Neural cell (in vitro differentiated cells): ENCODE measurements at regions not wholly inside any gene's neighbourhood (a gene's known extent, or its start where the extent isn't known, plus 50 kb on each side); places are given as distances from the start of the nearest gene placed in this dataset.
"Not testable (repeated sequence)": the region's sequence is repeated elsewhere in the genome, so short reads cannot be mapped to it uniquely, and the experiment has no call there.

Experiments
- H2AFZ ChIP-seq: fragments of 200-600, 300-800 bp; sonication (generic), shearing (Covaris generic); 2 replicates; pipeline ENCODE4 v1.6.0; 2014; ENCODE audit warnings: low read depth, mild to moderate bottlenecking, antibody characterized with exemption, low read length, moderate library complexity
- H3F3A ChIP-seq: fragments of 200-600 bp; shearing (Covaris generic); 2 replicates; pipeline ENCODE4 v1.6.1; 2016; ENCODE audit warnings: mild to moderate bottlenecking, moderate library complexity, mixed read lengths, antibody characterized with exemption, low read length; ENCODE audit not compliant: insufficient read depth, poor library complexity, severe bottlenecking
- H3K27ac ChIP-seq: fragments of 200-600, 300-800 bp; sonication (generic), shearing (Covaris generic); 2 replicates; pipeline ENCODE4 v1.5.1; 2014; ENCODE audit warnings: mild to moderate bottlenecking, low read length, moderate library complexity
- H3K27me3 ChIP-seq: fragments of 300-800, 200-600 bp; sonication (generic), shearing (Covaris generic); 2 replicates; pipeline ENCODE4 v1.6.0; 2014; ENCODE audit warnings: mild to moderate bottlenecking, low read depth, low read length, moderate library complexity; ENCODE audit not compliant: insufficient read depth
- H3K36me3 ChIP-seq: fragments of 300-800, 200-600 bp; sonication (generic), shearing (Covaris generic); 2 replicates; pipeline ENCODE4 v1.5.1; 2014; ENCODE audit warnings: mild to moderate bottlenecking, antibody characterized with exemption, low read length, moderate library complexity; ENCODE audit not compliant: insufficient read depth
- H3K4me2 ChIP-seq: fragments of 300-800, 200-600 bp; sonication (generic), shearing (Covaris generic); 2 replicates; pipeline ENCODE4 v1.6.0; 2014; ENCODE audit warnings: mild to moderate bottlenecking, low read length
- H3K4me3 ChIP-seq: fragments of 300-800, 200-600 bp; sonication (generic), shearing (Covaris generic); 2 replicates; pipeline ENCODE4 v1.5.1; 2014; ENCODE audit warnings: mild to moderate bottlenecking, low read length, moderate library complexity
- H3K79me2 ChIP-seq: fragments of 200-600 bp; shearing (Covaris generic); replicated peaks from 2 replicates; pipeline ENCODE4 v1.6.0; 2014; ENCODE audit warnings: mild to moderate bottlenecking, low read length, moderate library complexity; ENCODE audit not compliant: insufficient read depth
- H3K9ac ChIP-seq: fragments of 300-800, 200-600 bp; sonication (generic), shearing (Covaris generic); 2 replicates; pipeline ENCODE4 v1.6.1; 2016; ENCODE audit warnings: mild to moderate bottlenecking, low read length, mixed read lengths
- H3K9me2 ChIP-seq: fragments of 200-600 bp; shearing (Covaris generic); 2 replicates; pipeline ENCODE4 v1.6.1; 2016; ENCODE audit warnings: mild to moderate bottlenecking, low read length, mixed read lengths; ENCODE audit not compliant: insufficient read depth
- H3K9me3 ChIP-seq: fragments of 200-600, 300-800 bp; sonication (generic), shearing (Covaris generic); 2 replicates; pipeline ENCODE4 v1.6.1; 2016; ENCODE audit warnings: mild to moderate bottlenecking, mixed run types, low read length, moderate library complexity, mixed read lengths
- H4K20me1 ChIP-seq: fragments of 200-600 bp; shearing (Covaris generic); 2 replicates; pipeline ENCODE4 v1.6.1; 2016; ENCODE audit warnings: mild to moderate bottlenecking, mixed run types; ENCODE audit not compliant: insufficient read depth
- CTCF ChIP-seq: fragments of 450-650 bp; IDR thresholded peaks from 2 replicates; pipeline ENCODE4 v1.5.1; 2014; ENCODE audit warnings: antibody characterized with exemption, mild to moderate bottlenecking, moderate library complexity; ENCODE audit not compliant: poor library complexity, severe bottlenecking
- EP300 ChIP-seq: fragments of 450-650 bp; conservative IDR thresholded peaks from 2 replicates; pipeline ENCODE4 v1.6.1; 2014; ENCODE audit warnings: antibody characterized with exemption, mild to moderate bottlenecking, moderate library complexity; ENCODE audit not compliant: poor library complexity, severe bottlenecking
- EZH2 ChIP-seq: fragments of 200-600, 300-800 bp; shearing (Covaris generic), sonication (generic); IDR thresholded peaks from 2 replicates; pipeline ENCODE4 v1.6.1; 2014; ENCODE audit warnings: antibody characterized with exemption, low read length, borderline replicate concordance, mild to moderate bottlenecking; ENCODE audit not compliant: insufficient read depth, poor library complexity, severe bottlenecking
- MXI1 ChIP-seq: fragments of 450-650 bp; conservative IDR thresholded peaks from 2 replicates; pipeline ENCODE4 v1.6.1; 2014; ENCODE audit warnings: antibody characterized with exemption, mild to moderate bottlenecking; ENCODE audit not compliant: poor library complexity, severe bottlenecking
- POLR2AphosphoS5 ChIP-seq: IDR thresholded peaks from 2 replicates; pipeline ENCODE4 v1.6.1; 2012
- RAD21 ChIP-seq: fragments of 450-650 bp; conservative IDR thresholded peaks from 2 replicates; pipeline ENCODE4 v1.6.1; 2014; ENCODE audit warnings: antibody characterized with exemption, mild to moderate bottlenecking, moderate library complexity
- REST ChIP-seq: IDR thresholded peaks from 2 replicates; pipeline ENCODE4 v1.6.1; 2012; ENCODE audit warnings: borderline replicate concordance
- SMC3 ChIP-seq: fragments of 450-650 bp; conservative IDR thresholded peaks from 2 replicates; pipeline ENCODE4 v1.6.1; 2014; ENCODE audit warnings: antibody characterized with exemption, mild to moderate bottlenecking, moderate library complexity; ENCODE audit not compliant: poor library complexity
- TAF1 ChIP-seq: IDR thresholded peaks from 2 replicates; pipeline ENCODE4 v1.6.1; 2012; ENCODE audit warnings: low read depth

- Histone ChIP-seq H4K20me1 (no peaks in the 10 kb centered on the region), H2AFZ (no peak overlapping the region), H3K9me2 (no peaks in the 10 kb centered on the region), H3K4me2 (no peak overlapping the region), H3F3A (no peaks in the 10 kb centered on the region), H3K9me3 (no peaks in the 10 kb centered on the region), H3K27me3 (no peaks in the 10 kb centered on the region), H3K4me3 (no peak overlapping the region), H3K36me3 (no peaks in the 10 kb centered on the region), H3K79me2 (no peaks in the 10 kb centered on the region), H3K27ac (no peak overlapping the region), H3K9ac (no peak overlapping the region)
- TF ChIP-seq RAD21 (no peak), MXI1 (no peak), POLR2AphosphoS5 (no peak), REST (no peak), CTCF (no peak), EP300 (no peak), TAF1 (no peak), SMC3 (no peak), EZH2 (no peak)
Observed at GRCh38 chr6:114816678-114817077, 473.9 kb upstream of the HS3ST5 start.

- Histone ChIP-seq H3F3A (no peaks in the 10 kb centered on the region), H4K20me1 (no peaks in the 10 kb centered on the region), H3K27ac (no peak overlapping the region), H3K36me3 (no peaks in the 10 kb centered on the region), H3K9me2 (no peaks in the 10 kb centered on the region), H3K4me2 (no peak overlapping the region), H2AFZ (no peak overlapping the region), H3K4me3 (no peak overlapping the region), H3K79me2 (no peaks in the 10 kb centered on the region), H3K9ac (no peak overlapping the region), H3K9me3 (no peaks in the 10 kb centered on the region), H3K27me3 (no peaks in the 10 kb centered on the region)
- TF ChIP-seq SMC3: no peak
- no peak for TF ChIP-seq POLR2AphosphoS5
- TF ChIP-seq TAF1: no peak
- TF ChIP-seq CTCF: no peak
- no peak for TF ChIP-seq REST
- no peak for TF ChIP-seq EZH2
- no peak for TF ChIP-seq RAD21
- TF ChIP-seq EP300: no peak
- no peak for TF ChIP-seq MXI1
Observed at GRCh38 chr6:114810468-114810867, 467.6 kb upstream of the HS3ST5 start.

- not testable (repeated sequence) for H3K27me3 ChIP-seq, H3K9me3 ChIP-seq, H2AFZ ChIP-seq, H3K27ac ChIP-seq, H3K4me2 ChIP-seq, H4K20me1 ChIP-seq, H3K36me3 ChIP-seq, H3K9ac ChIP-seq, H3K4me3 ChIP-seq, H3K9me2 ChIP-seq, H3K79me2 ChIP-seq, H3F3A ChIP-seq
Observed at GRCh38 chr6:114805426-114805825, 462.6 kb upstream of the HS3ST5 start.
